CD14-positive monocyte (primary cell): ENCODE measurements at regions not wholly inside any gene's neighbourhood (a gene's known extent, or its start where the extent isn't known, plus 50 kb on each side); places are given as distances from the start of the nearest gene placed in this dataset.

ENCODE experiments used
- DNase-seq, 3 donors: peaks; one replicate each; pipeline ENCODE4 v3.0.0-alpha.2; 2011 to 2022
- H2AFZ ChIP-seq: 2 replicates; pipeline ENCODE4 v1.6.0; 2012; ENCODE audit warnings: mild to moderate bottlenecking, low read depth, low read length, inconsistent platforms; ENCODE audit not compliant: insufficient read depth, poor library complexity, severe bottlenecking
- H3K27ac ChIP-seq, 2 donors: 1 replicate in 1 of 2; 2 replicates in 1 of 2; pipeline ENCODE4 v1.5.1; 2012 to 2013; ENCODE audit warnings: low read length in 2 of 2, control low read depth in 1 of 2, inconsistent platforms in 1 of 2, low read depth in 1 of 2, mild to moderate bottlenecking in 1 of 2
- H3K27me3 ChIP-seq, 2 donors: one replicate each; pipeline versions ENCODE4 v1.6.0 to v1.6.1; 2011 to 2013; ENCODE audit warnings: low read length in 2 of 2; ENCODE audit not compliant: control insufficient read depth in 2 of 2, insufficient read depth in 2 of 2
- H3K36me3 ChIP-seq, 2 donors: replicated peaks in 1 of 2; 1 replicate in 1 of 2; 2 replicates in 1 of 2; pipeline versions ENCODE4 v1.5.1 to v1.6.1; 2012 to 2013; ENCODE audit warnings: low read length in 2 of 2, control low read depth in 1 of 2, inconsistent platforms in 1 of 2, mild to moderate bottlenecking in 1 of 2; ENCODE audit not compliant: insufficient read depth in 2 of 2, control insufficient read depth in 1 of 2
- H3K4me1 ChIP-seq, 2 donors: 1 replicate in 1 of 2; 2 replicates in 1 of 2; pipeline versions ENCODE4 v1.5.1 to v1.6.1; 2012 to 2013; ENCODE audit warnings: low read length in 2 of 2, control low read depth in 1 of 2, inconsistent platforms in 1 of 2, mild to moderate bottlenecking in 1 of 2, moderate library complexity in 1 of 2; ENCODE audit not compliant: insufficient read depth in 2 of 2, control insufficient read depth in 1 of 2
- H3K4me2 ChIP-seq: replicated peaks from 2 replicates; pipeline ENCODE3; 2012; ENCODE audit warnings: low read length, moderate library complexity, mild to moderate bottlenecking; ENCODE audit not compliant: poor library complexity, severe bottlenecking; ENCODE audit errors: extremely low read depth
- H3K4me3 ChIP-seq, 3 experiments: fragments of 200-600 bp in 1 of 3; sonication (generic) in 1 of 3; replicated peaks in 1 of 3; 1 replicate in 2 of 3; 2 replicates in 1 of 3; pipeline ENCODE4 v1.5.1; 2011 to 2013; ENCODE audit warnings: low read length in 3 of 3, mild to moderate bottlenecking in 3 of 3, control low read depth in 2 of 3, low read depth in 2 of 3, inconsistent platforms in 1 of 3, moderate library complexity in 1 of 3
- H3K79me2 ChIP-seq: 2 replicates; pipeline ENCODE4 v1.6.0; 2012; ENCODE audit warnings: mild to moderate bottlenecking, control low read depth, inconsistent platforms, low read length, moderate library complexity; ENCODE audit not compliant: insufficient read depth
- H3K9ac ChIP-seq: 2 replicates; pipeline ENCODE4 v1.6.0; 2017; ENCODE audit warnings: low read length, mild to moderate bottlenecking; ENCODE audit not compliant: insufficient read depth, poor library complexity, severe bottlenecking
- H3K9me3 ChIP-seq, 2 donors: replicated peaks in 1 of 2; 1 replicate in 1 of 2; 2 replicates in 1 of 2; pipeline versions ENCODE4 v1.5.1 to v1.6.1; 2012 to 2013; ENCODE audit warnings: low read length in 2 of 2, control low read depth in 1 of 2; ENCODE audit not compliant: control insufficient read depth in 1 of 2, insufficient read depth in 1 of 2
- H4K20me1 ChIP-seq: 2 replicates; pipeline ENCODE4 v1.6.0; 2012; ENCODE audit warnings: mild to moderate bottlenecking, low read length, control low read depth, moderate library complexity; ENCODE audit not compliant: insufficient read depth
- H3K27ac Mint-ChIP-seq, 7 donors: one replicate each; pipeline ENCODE4 v1.8.0; 2020; ENCODE audit warnings: mild to moderate bottlenecking in 7 of 7, mixed read lengths in 7 of 7, moderate library complexity in 6 of 7, inconsistent platforms in 2 of 7
- H3K27me3 Mint-ChIP-seq, 3 donors: one replicate each; pipeline ENCODE4 v1.8.0; 2021 to 2022; ENCODE audit warnings: low read depth in 3 of 3, mild to moderate bottlenecking in 3 of 3, mixed read lengths in 3 of 3, moderate library complexity in 3 of 3, inconsistent platforms in 1 of 3
- H3K36me3 Mint-ChIP-seq, 2 donors: one replicate each; pipeline ENCODE4 v1.8.0; 2020; ENCODE audit warnings: mixed read lengths in 2 of 2, inconsistent platforms in 1 of 2, mild to moderate bottlenecking in 1 of 2
- H3K4me1 Mint-ChIP-seq: one replicate; pipeline ENCODE4 v1.8.0; 2020; ENCODE audit warnings: mild to moderate bottlenecking, mixed read lengths
- H3K4me3 Mint-ChIP-seq, 2 donors: one replicate each; pipeline ENCODE4 v1.8.0; 2020; ENCODE audit warnings: mild to moderate bottlenecking in 2 of 2, mixed read lengths in 2 of 2, moderate library complexity in 1 of 2
- H3K9me3 Mint-ChIP-seq, 7 donors: one replicate each; pipeline ENCODE4 v1.8.0; 2020 to 2022; ENCODE audit warnings: mixed read lengths in 7 of 7, mild to moderate bottlenecking in 6 of 7, moderate library complexity in 6 of 7, inconsistent platforms in 2 of 7
- CTCF ChIP-seq: fragments of 200-600 bp; IDR thresholded peaks from one replicate; pipeline ENCODE4 v1.8.0; 2022; ENCODE audit warnings: antibody characterized with exemption, mild to moderate bottlenecking
- WGBS: methylation state at CpG from one replicate; pipeline ENCODE4 v1.1.5; 2013; ENCODE audit warnings: missing lambda C conversion rate; ENCODE audit not compliant: insufficient coverage; 5-methylcytosine and 5-hydroxymethylcytosine counted together
- intact Hi-C, 2 donors: fragments of 100-400 bp; cut with micrococcal nuclease; formaldehyde crosslinking; loops; one replicate each; pipeline versions ENCODE4 v1.15.0 to v1.15.1; 2023

GRCh38 chr18:41798879-41799278 lies 156.2 kb upstream of the PIK3C3 start:
- 67% methylated on average over 1 of the region's 2 CpGs for WGBS
- H3K4me2 ChIP-seq = no peak overlapping the region
- H3K9ac ChIP-seq = no peak overlapping the region
- H2AFZ ChIP-seq = no peak overlapping the region
- H3K79me2 ChIP-seq = no peaks in the 10 kb centered on the region
- H3K27ac ChIP-seq = no peak overlapping the region
- H3K36me3 ChIP-seq = no peaks in the 10 kb centered on the region
- no peaks in the 10 kb centered on the region for H3K4me1 Mint-ChIP-seq
- no peaks in the 10 kb centered on the region for H3K27me3 ChIP-seq
- no peak overlapping the region for H3K4me3 ChIP-seq
- H3K36me3 Mint-ChIP-seq = no peaks in the 10 kb centered on the region
- H3K9me3 ChIP-seq = no peaks in the 10 kb centered on the region
- no peaks in the 10 kb centered on the region for H4K20me1 ChIP-seq
- no peak overlapping the region for H3K4me3 Mint-ChIP-seq
- H3K4me1 ChIP-seq = no peaks in the 10 kb centered on the region
- H3K27ac Mint-ChIP-seq = no peak overlapping the region
- intact Hi-C loops = no loop called here
- peaks cover 0 to 2% (median 0%) of the 10 kb centered on the region in 7 donors for H3K9me3 Mint-ChIP-seq
- peaks cover 0 to 2% (median 1%) of the 10 kb centered on the region in 3 donors for H3K27me3 Mint-ChIP-seq
- no peak for DNase-seq
- TF ChIP-seq CTCF = no peak

- Mint-ChIP-seq H3K36me3 (no peaks in the 10 kb centered on the region), H3K27ac (no peak overlapping the region), H3K4me1 (no peaks in the 10 kb centered on the region), H3K9me3 (peaks cover 0 to 7% (median 4%) of the 10 kb centered on the region in 7 donors), H3K27me3 (no peaks in the 10 kb centered on the region), H3K4me3 (no peak overlapping the region)
- H4K20me1 ChIP-seq = no peaks in the 10 kb centered on the region
- no peaks in the 10 kb centered on the region for H3K4me1 ChIP-seq
- WGBS = 97% methylated on average over 4 of the region's 5 CpGs
- H3K27ac ChIP-seq = no peak overlapping the region
- no peaks in the 10 kb centered on the region for H3K36me3 ChIP-seq
- no peaks in the 10 kb centered on the region for H3K27me3 ChIP-seq
- no peak overlapping the region for H3K4me2 ChIP-seq
- no peak overlapping the region for H2AFZ ChIP-seq
- H3K79me2 ChIP-seq = no peaks in the 10 kb centered on the region
- H3K4me3 ChIP-seq = no peak overlapping the region
- H3K9me3 ChIP-seq = no peaks in the 10 kb centered on the region
- intact Hi-C loops = no loop called here
- no peak for DNase-seq
- no peak overlapping the region for H3K9ac ChIP-seq
- TF ChIP-seq CTCF = no peak
Measured at GRCh38 chr18:41790687-41791086, 164.3 kb upstream of the PIK3C3 start.
